HG03342 (cell line): ENCODE measurements at regions not wholly inside any gene's neighbourhood (a gene's known extent, or its start where the extent isn't known, plus 50 kb on each side); places are given as distances from the start of the nearest gene placed in this dataset.

ENCODE experiments used
- ATAC-seq: cut with Tn5 transposase; IDR thresholded peaks from one replicate; pipeline ENCODE4 v1.9.1; 2021; ENCODE audit warnings: mild to moderate bottlenecking, moderate library complexity; ENCODE audit not compliant: unreplicated experiment

GRCh38 chr1:38303843-38304242, 257.2 kb upstream of the POU3F1 start:
- ATAC-seq: no peak

- no peak for ATAC-seq
These were observed 254.4 kb upstream of the POU3F1 start for GRCh38 chr1:38301040-38301439.

DNA sequence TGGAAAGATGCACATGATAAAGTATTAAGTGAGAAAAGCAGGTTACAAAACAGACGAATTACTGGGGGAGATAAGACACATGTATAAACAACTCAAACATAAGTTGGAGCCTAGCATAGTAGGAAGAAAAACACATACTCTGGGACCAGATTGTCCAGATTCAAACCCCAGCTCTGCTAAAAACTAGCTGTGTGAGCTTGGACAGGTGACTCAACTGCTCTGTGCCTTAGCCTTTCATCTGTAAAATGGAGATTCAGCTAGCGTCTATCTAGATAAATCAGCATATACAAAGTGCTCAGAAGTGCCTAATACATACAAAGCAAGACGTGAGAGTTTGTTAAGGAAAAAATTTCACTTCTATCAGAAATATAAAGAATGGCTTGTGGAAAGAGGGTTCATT, 254.0 kb upstream of the POU3F1 start:
- ATAC-seq: no peak

DNA sequence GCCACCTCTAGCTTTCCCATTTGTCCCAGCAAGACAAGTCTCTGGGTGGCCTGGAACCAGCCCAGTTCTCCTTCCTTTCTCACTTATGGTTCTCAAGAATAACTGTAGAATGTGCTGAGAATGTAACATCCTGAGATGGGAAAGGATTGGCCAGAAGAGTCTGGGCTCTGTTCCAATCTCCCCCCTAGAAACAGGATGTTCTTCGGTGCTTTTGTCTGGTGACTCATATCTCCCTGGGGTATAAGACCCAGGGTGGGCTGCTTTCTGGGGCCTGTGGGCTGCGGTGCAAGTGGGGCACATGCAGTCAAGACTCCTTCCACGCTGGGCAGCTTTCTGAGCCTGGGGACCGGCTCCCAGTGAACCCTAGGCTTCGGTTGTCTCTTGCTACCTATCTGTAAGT, 251.2 kb upstream of the POU3F1 start:
- ATAC-seq: no peak

DNA sequence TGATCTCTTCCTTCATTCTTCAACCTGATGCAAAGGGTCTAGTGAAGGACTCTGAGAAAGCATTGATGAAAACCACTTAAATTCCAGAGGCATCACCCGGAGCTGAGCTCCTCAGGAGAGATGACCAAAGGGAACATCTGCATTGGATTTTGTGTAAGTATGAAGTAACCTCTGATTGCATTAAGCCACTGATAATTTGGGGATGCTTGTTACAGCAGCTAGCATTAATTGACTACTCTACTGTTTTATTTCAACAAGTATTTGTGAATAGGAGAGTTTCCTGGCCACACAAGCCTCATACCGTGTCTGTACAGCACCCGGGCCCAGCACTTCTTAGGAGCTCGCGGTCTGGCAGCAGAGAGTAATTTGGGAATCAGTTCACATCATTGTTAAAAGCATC, 250.7 kb upstream of the POU3F1 start:
- ATAC-seq: no peak

DNA sequence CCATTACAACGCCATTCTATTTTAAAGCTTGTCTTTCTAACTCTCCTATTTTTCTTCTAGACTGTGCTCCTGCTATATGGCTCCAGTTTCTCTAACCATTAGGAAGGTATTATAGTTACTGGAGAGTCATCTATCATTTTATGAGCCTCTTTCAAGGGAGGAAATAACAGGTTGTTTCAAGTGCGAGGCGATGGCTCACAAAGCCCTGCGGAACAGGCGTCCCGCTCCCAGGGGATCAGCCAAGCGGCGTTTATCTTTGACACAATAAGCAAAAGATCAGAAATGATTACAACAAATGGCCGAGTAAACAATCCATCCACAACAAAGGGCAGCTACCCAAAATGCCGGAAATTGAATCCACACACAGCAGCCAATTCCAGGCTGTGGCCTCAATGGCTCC, 249.5 kb upstream of the POU3F1 start:
- ATAC-seq: no peak

- ATAC-seq: no peak
These were observed 247.0 kb upstream of the POU3F1 start for GRCh38 chr1:38293567-38293966.

GRCh38 chr1:38292969-38293368, 246.4 kb upstream of the POU3F1 start:
- no peak for ATAC-seq

DNA sequence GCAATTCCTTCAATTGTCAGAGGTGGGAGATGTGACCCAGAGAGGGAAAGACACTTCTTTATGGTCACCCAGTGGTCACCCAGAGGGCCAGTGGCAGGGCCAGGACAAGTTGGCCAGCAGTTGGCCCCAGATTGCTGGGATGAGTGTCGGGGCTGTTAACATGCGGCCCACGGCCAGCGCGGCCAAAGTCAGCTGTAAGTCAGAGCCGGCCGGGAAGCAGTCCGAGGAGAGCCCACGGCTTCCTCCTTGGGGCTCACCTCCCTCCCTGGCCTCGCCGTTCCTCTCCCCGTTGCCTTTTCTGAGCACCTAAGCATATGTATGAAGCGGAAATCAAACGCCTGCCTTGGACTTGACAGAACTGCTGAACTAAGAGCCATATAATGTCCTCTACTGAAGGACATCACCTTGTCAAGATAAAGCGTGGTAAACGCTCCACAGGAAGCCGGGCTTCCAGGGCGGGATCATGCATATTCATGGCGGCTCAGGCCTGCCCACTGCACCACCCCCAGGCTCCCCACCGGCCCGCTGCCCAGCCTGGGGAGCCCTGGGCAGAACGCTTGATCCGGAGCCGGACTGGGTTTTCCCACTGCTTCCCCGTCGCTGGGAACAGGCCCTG, 245.4 kb upstream of the POU3F1 start:
- no peak for ATAC-seq

DNA sequence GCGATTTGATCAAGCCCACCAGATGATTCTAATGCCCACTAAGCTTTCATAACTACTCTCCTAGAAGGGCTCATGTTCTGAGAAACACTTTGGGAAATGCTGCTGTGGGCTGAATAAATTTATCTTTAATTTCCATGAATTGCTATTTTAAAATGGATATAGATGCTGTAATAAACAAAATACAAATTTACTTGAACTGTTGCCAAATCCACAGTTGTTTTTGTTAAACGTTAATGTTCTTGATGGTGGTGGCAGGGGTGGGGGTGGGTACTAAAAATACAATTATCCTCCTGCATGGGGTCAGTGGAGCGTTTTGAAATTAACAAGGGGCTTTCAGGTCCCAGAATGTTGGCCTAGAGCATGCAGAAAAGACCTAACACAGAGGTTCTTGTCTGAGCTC, 244.7 kb upstream of the POU3F1 start:
- no peak for ATAC-seq

- ATAC-seq: no peak
These were observed 242.4 kb upstream of the POU3F1 start for GRCh38 chr1:38289034-38289433.

DNA sequence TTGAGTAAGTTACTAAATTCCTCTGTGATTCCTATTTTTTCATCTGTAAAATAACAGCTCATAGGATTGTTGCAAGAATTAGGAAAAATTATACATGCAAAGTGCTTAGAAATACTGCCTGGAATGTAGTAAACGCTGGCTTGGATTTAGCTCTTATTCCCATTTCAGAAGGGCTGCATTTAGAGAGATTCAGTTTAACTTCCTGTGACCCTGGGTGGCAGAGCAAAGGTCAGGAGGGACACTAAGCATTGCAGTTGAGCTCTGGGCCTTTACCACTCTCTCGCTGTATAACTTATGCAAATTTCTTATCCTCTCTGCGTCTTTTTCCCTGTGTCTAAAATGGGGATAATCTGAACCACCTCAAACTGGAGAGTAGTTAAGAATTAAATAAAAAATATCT, 241.0 kb upstream of the POU3F1 start:
- no peak for ATAC-seq

DNA sequence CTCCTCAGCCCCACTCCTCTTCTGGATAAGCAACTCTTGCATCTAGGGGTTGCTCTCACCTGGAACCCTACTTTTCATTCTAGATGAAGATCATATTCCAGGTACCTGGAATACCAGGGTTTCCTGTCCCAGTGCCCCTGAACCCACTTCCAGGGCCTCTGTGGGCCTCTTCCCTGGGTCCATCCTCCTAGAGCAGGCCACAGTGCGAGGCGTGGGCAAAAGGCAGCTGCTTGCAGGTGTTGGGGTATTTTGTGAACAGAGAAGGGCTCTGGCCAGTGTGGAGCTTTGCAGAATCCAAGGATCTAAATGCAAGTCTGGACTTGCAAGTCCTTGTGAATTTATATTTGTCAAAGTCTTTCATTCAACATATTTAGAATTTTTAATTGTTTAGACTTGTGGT, 240.4 kb upstream of the POU3F1 start:
- ATAC-seq: no peak

DNA sequence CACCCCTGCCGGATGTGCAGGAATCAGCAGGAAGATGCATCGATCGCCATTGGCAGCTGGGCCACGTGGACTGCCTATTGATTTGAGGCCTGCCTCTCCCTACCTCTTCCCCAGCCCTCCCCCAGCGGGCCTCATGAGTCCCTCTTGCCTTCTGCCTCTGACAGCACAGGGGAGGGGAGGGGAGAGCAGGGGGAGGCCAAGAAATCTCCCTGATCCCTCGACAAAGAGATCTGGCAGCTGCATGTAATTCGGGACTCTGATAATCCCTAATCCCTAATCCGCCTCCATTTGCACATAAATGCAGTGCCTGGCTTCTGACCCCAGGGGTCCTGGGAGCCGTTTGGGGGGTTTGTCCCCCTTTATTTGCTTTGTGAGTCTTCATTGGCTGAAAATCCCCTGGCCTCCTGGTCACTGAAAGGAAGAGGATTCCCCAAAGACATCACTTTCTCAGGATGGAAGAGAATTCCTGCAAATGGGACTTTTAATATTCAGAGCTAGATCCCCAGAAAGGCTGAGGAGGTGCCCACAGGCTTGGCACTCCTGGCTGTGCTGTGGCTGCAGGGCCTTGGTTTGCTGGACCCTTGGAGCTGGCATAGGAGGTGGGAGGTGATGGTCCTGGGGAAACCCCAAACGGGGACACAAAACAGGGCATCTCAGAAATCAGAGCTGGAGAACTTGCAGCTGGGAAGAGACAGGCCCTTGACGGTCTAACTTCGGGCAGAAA, 239.4 kb upstream of the POU3F1 start:
- no peak for ATAC-seq

GRCh38 chr1:38284953-38285352, 238.4 kb upstream of the POU3F1 start:
- ATAC-seq: no peak

DNA sequence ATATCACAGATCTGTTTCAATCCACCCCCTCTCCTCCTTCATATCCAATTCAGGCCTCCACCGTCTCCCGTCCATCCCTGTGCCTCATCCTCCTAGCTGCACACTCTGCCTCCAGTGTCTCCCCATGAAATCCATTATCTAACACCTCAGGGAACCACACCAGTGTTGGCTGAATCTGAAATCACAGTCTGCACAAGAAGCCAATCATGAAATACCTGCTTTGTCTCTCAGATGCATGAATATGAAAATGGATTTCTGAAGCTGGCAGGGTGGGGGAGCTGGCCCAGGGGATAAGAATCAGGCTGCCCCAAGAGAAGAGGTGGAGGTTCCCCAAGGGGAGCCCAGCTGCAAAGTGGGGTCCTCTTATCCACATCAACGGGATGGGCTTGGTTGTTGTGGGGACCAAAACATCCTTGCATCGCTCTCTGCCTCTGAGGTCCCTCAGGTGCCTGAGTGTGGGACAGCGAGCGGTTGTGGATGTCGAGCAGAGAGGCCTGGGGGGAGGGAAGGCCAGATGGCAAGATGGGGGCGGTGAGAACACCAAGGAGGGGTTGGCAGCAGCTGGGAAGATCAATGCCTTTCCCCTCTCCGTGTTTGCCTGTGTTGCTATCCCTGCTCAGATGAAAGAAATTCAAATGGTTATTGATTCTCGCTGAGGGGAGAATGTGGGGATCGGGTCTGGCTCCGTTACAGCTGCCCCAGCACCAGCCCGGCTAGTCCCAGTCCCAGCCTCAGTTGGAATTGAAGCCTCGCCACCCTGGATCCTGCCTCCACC, 237.3 kb upstream of the POU3F1 start:
- ATAC-seq: no peak

- no peak for ATAC-seq
These were observed 232.6 kb upstream of the POU3F1 start for GRCh38 chr1:38279148-38279547.

DNA sequence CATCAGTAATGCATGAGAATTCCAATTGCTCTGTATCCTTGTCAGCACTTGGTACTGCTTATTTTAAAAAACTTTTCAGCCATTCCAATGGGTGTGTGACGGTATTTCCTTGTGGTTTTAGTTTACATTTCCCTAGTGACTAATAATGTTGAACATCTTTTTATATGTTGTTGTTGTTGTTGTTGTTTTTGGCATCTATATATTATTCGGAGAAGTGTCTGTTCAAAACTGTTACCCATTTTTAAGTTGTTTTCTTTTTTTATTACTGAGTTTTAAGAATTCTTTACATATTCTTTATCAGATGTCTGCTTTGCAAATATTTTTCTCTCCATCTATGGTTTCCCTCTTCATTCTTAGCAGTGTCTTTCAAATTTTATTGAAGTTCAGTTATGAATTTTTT, 231.1 kb upstream of the POU3F1 start:
- no peak for ATAC-seq

DNA sequence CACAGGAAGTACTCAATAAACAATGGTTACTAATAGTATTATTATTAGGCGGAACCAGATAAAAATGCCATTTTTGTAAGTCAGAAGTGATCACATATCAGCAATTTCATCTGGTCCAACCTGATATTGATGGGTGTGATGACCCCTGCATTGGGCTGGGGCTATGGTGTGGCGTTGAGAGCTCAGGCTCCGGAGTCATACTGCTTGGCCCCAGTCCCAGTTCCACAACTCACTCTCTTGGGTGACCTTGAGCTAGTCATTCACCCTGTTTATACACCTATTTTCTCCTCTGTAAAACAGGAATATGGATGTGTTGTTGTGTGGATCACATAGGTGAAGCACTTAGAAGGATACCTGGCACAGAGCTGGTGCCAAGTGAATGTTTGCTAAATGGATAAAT, 229.4 kb upstream of the POU3F1 start:
- no peak for ATAC-seq

GRCh38 chr1:38274974-38275373, 228.4 kb upstream of the POU3F1 start:
- no peak for ATAC-seq

DNA sequence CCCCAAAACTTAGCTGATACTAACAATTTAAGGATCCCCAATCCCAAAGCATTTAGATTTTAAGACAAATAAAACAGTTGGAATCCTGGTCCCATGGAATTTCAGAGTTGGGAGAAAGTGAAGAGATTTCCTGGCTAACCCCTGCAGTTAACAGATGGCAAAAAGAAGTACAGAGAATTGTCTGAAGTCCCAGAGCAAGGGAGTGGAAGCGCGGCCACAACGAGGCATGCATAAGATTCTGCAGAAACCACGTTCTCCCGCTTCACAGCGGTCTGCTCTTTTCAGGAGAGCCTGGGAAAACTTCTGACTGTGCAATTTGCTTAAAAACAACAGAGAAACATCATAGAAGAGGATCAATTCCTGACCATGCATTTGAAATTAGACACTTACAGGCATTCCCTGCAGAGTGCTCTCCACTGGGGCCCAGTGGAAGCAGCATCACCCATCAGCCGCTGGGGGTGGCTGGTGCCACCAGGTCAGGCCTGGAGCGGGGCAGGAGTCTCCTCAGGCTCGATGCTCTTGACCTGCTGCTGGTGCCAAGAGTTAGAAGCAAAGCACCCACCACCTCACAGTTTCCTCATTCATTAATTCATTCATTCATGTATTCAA, 226.7 kb upstream of the POU3F1 start:
- ATAC-seq: no peak

- no peak for ATAC-seq
These were observed 225.9 kb upstream of the POU3F1 start for GRCh38 chr1:38272515-38272914.
